H9 (cell line): ENCODE measurements at regions not wholly inside any gene's neighbourhood (a gene's known extent, or its start where the extent isn't known, plus 50 kb on each side); places are given as distances from the start of the nearest gene placed in this dataset.

Source experiments
- DNase-seq: peaks from one replicate; pipeline ENCODE4 v3.0.0-alpha.2; 2017
- H2AFZ ChIP-seq: one replicate; pipeline ENCODE4 v1.6.1; 2013; ENCODE audit warnings: mild to moderate bottlenecking, low read length, control low read depth, moderate library complexity
- H2AK5ac ChIP-seq: 2 replicates; pipeline ENCODE4 v1.6.1; 2013; ENCODE audit warnings: low read length, control low read depth, mixed read lengths; ENCODE audit not compliant: insufficient read length
- H2BK120ac ChIP-seq: one replicate; pipeline ENCODE4 v1.6.1; 2013; ENCODE audit warnings: low read depth, mild to moderate bottlenecking, low read length, control low read depth, inconsistent platforms; ENCODE audit not compliant: poor library complexity, severe bottlenecking
- H2BK12ac ChIP-seq: 2 replicates; pipeline ENCODE4 v1.6.1; 2013; ENCODE audit warnings: low read length, control low read depth, mixed read lengths, low read depth; ENCODE audit not compliant: insufficient read length
- H2BK15ac ChIP-seq: 2 replicates; pipeline ENCODE4 v1.6.1; 2013; ENCODE audit warnings: low read depth, low read length, control low read depth
- H2BK20ac ChIP-seq: one replicate; pipeline ENCODE4 v1.6.1; 2013; ENCODE audit warnings: low read depth, mild to moderate bottlenecking, low read length, control low read depth, inconsistent platforms; ENCODE audit not compliant: poor library complexity, severe bottlenecking
- H2BK5ac ChIP-seq: 2 replicates; pipeline ENCODE4 v1.6.1; 2013; ENCODE audit warnings: low read length, control low read depth, mixed read lengths; ENCODE audit not compliant: insufficient read length
- H3K14ac ChIP-seq: 2 replicates; pipeline ENCODE4 v1.6.1; 2013; ENCODE audit warnings: low read length, control low read depth; ENCODE audit not compliant: insufficient read depth
- H3K18ac ChIP-seq: 2 replicates; pipeline ENCODE4 v1.6.1; 2013; ENCODE audit warnings: low read depth, mild to moderate bottlenecking, mixed read lengths, low read length, control low read depth; ENCODE audit not compliant: insufficient read length
- H3K23ac ChIP-seq: 2 replicates; pipeline ENCODE4 v1.6.1; 2013; ENCODE audit warnings: low read length, control low read depth, mixed read lengths, low read depth; ENCODE audit not compliant: insufficient read length
- H3K23me2 ChIP-seq: 2 replicates; pipeline ENCODE4 v1.6.1; 2013; ENCODE audit warnings: low read depth, mild to moderate bottlenecking, mixed read lengths, low read length, control low read depth; ENCODE audit not compliant: insufficient read length, poor library complexity, severe bottlenecking
- H3K27ac ChIP-seq: 2 replicates; pipeline ENCODE4 v1.5.1; 2013; ENCODE audit warnings: low read length, control low read depth, mixed read lengths, low read depth; ENCODE audit not compliant: insufficient read length
- H3K27me3 ChIP-seq: 2 replicates; pipeline ENCODE4 v1.6.1; 2013; ENCODE audit warnings: low read length, control low read depth, inconsistent platforms; ENCODE audit not compliant: insufficient read depth
- H3K4ac ChIP-seq: 2 replicates; pipeline ENCODE4 v1.6.1; 2013; ENCODE audit warnings: low read depth, mild to moderate bottlenecking, control low read depth, inconsistent platforms, low read length, moderate library complexity
- H3K4me1 ChIP-seq: 2 replicates; pipeline ENCODE4 v1.6.1; 2013; ENCODE audit warnings: low read length, control low read depth, inconsistent platforms; ENCODE audit not compliant: insufficient read depth
- H3K4me2 ChIP-seq: 2 replicates; pipeline ENCODE4 v1.6.1; 2013; ENCODE audit warnings: low read length, control low read depth, mixed read lengths; ENCODE audit not compliant: insufficient read length, insufficient read depth
- H3K56ac ChIP-seq: 2 replicates; pipeline ENCODE4 v1.6.1; 2013; ENCODE audit warnings: low read depth, mild to moderate bottlenecking, mixed read lengths, low read length, control low read depth; ENCODE audit not compliant: insufficient read length
- H3K79me1 ChIP-seq: 2 replicates; pipeline ENCODE4 v1.6.1; 2013; ENCODE audit warnings: low read depth, mild to moderate bottlenecking, moderate library complexity, low read length, control low read depth, inconsistent platforms; ENCODE audit not compliant: insufficient read depth, poor library complexity, severe bottlenecking
- H3K79me2 ChIP-seq: 2 replicates; pipeline ENCODE4 v1.6.1; 2013; ENCODE audit warnings: low read length, control low read depth, inconsistent platforms; ENCODE audit not compliant: insufficient read depth
- H3K9ac ChIP-seq: 2 replicates; pipeline ENCODE4 v1.6.1; 2013; ENCODE audit warnings: low read length, control low read depth, mixed read lengths; ENCODE audit not compliant: insufficient read length; ENCODE audit errors: extremely low read depth
- H3K9me3 ChIP-seq: one replicate; pipeline ENCODE4 v1.6.1; 2013; ENCODE audit warnings: low read depth, low read length, inconsistent platforms; ENCODE audit not compliant: control insufficient read depth
- H3T11ph ChIP-seq: one replicate; pipeline ENCODE4 v1.6.1; 2013; ENCODE audit warnings: mild to moderate bottlenecking, low read length, control low read depth, inconsistent platforms
- H4K20me1 ChIP-seq: one replicate; pipeline ENCODE4 v1.6.1; 2013; ENCODE audit not compliant: control insufficient read depth, insufficient read length, insufficient read depth
- H4K5ac ChIP-seq: 2 replicates; pipeline ENCODE4 v1.6.1; 2013; ENCODE audit warnings: low read depth, mild to moderate bottlenecking, mixed read lengths, low read length, control low read depth; ENCODE audit not compliant: insufficient read length
- H4K8ac ChIP-seq: replicated peaks from 2 replicates; pipeline ENCODE4 v1.6.1; 2013; ENCODE audit warnings: low read length, control low read depth, mixed read lengths, low read depth; ENCODE audit not compliant: insufficient read length
- H4K91ac ChIP-seq: 2 replicates; pipeline ENCODE4 v1.6.1; 2013; ENCODE audit warnings: low read depth, mild to moderate bottlenecking, moderate library complexity, mixed read lengths, low read length, control low read depth; ENCODE audit not compliant: insufficient read length
- H3K27ac Mint-ChIP-seq, 3 experiments: 2 replicates in 2 of 3; 3 replicates in 1 of 3; pipeline ENCODE4 v1.8.0; 2020 to 2021; ENCODE audit warnings: mixed read lengths in 3 of 3, mild to moderate bottlenecking in 1 of 3, moderate library complexity in 1 of 3
- H3K27me3 Mint-ChIP-seq: 2 replicates; pipeline ENCODE4 v1.8.0; 2021; ENCODE audit warnings: low read depth, mild to moderate bottlenecking, moderate library complexity, mixed read lengths
- H3K36me3 Mint-ChIP-seq, 3 experiments: 2 replicates in 2 of 3; 3 replicates in 1 of 3; pipeline ENCODE4 v1.8.0; 2020 to 2021; ENCODE audit warnings: low read depth in 3 of 3, mixed read lengths in 3 of 3; ENCODE audit not compliant: insufficient read depth in 1 of 3
- H3K4me1 Mint-ChIP-seq, 2 experiments: 2 replicates each; pipeline ENCODE4 v1.8.0; 2020; ENCODE audit warnings: mixed read lengths in 2 of 2
- H3K4me3 Mint-ChIP-seq, 2 experiments: 2 replicates in 1 of 2; 3 replicates in 1 of 2; pipeline ENCODE4 v1.8.0; 2020 to 2021; ENCODE audit warnings: mild to moderate bottlenecking in 2 of 2, mixed read lengths in 2 of 2, moderate library complexity in 1 of 2
- H3K9me3 Mint-ChIP-seq, 2 experiments: 2 replicates in 1 of 2; 3 replicates in 1 of 2; pipeline ENCODE4 v1.8.0; 2020; ENCODE audit warnings: mild to moderate bottlenecking in 2 of 2, mixed read lengths in 2 of 2, moderate library complexity in 1 of 2
- whole genome bisulfite sequencing: extraction: QIAGEN DNeasy Blood & Tissue Kit; methylation state at CpG from one replicate; pipeline ENCODE4 v1.1.7; 2013; ENCODE audit warnings: missing lambda C conversion rate, low lambda C conversion rate, mixed read lengths; ENCODE audit not compliant: insufficient read length; ENCODE audit errors: extremely low coverage; 5-methylcytosine and 5-hydroxymethylcytosine counted together
- TF ChIP-seq, protein P1 (sequence below): fragments of 200-600 bp; sonication (generic); conservative IDR thresholded peaks from 3 replicates; pipeline ENCODE4 v1.8.0; 2021; ENCODE audit warnings: antibody characterized with exemption, mild to moderate bottlenecking

DNA sequence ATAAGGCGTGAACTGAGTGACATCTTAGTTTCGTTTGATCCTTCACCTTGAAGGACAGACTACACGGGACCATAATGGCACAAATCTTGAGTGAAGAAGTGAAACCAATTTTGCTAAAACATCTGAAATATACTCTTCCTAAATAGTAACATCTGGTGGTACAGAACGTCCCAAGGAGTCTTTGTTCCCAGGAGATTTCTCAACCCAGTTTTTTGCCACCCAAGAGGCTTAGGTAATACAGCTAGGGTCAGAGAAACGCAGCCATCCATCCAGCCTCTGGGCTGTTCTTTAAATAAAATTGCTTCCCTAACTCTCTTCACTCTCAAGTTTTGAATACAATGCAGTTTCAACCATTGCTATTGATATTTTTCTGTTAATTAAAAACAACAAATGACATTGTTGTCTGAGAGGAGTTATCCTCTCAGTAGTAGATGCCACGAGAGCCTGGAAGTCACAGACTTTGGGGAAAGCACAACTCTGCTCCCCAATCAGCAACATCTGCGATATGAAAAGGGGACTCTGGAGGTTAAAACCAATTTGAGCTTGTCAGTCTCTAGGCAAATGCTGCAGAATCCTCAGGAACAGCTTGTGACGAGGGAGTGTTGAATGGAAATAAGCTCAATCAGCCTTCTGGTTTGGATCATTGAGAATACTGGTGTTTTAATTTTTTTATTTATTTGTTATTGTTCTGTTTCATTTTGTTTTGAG is 394.3 kb upstream of the ADGRL2 start:
- Histone ChIP-seq H2BK120ac (no peak overlapping the region), H2BK15ac (no peak overlapping the region), H2AK5ac (no peak overlapping the region), H3K9me3 (no peaks in the 10 kb centered on the region), H3K27me3 (no peaks in the 10 kb centered on the region), H4K91ac (no peak overlapping the region), H4K8ac (no peak overlapping the region), H3K27ac (no peak overlapping the region), H2BK12ac (no peak overlapping the region), H3K9ac (no peak overlapping the region), H3K79me1 (no peaks in the 10 kb centered on the region), H3K18ac (no peak overlapping the region), H3K79me2 (no peaks in the 10 kb centered on the region), H3K56ac (no peak overlapping the region), H4K5ac (no peak overlapping the region), H3K14ac (no peak overlapping the region), H3K4me1 (peaks cover 7% of the 10 kb centered on the region), H3K4ac (no peak overlapping the region), H2AFZ (no peak overlapping the region), H2BK5ac (no peak overlapping the region), H3T11ph (no peak overlapping the region), H2BK20ac (no peak overlapping the region), H3K23me2 (no peaks in the 10 kb centered on the region), H3K4me2 (no peak overlapping the region), H3K23ac (no peak overlapping the region), H4K20me1 (no peaks in the 10 kb centered on the region)
- peak overlapping the region in 2 of 3 experiments; percentile 29 to 79; a peak in 5 of 7 replicates for H3K27ac Mint-ChIP-seq
- TF ChIP-seq, protein P1, sequence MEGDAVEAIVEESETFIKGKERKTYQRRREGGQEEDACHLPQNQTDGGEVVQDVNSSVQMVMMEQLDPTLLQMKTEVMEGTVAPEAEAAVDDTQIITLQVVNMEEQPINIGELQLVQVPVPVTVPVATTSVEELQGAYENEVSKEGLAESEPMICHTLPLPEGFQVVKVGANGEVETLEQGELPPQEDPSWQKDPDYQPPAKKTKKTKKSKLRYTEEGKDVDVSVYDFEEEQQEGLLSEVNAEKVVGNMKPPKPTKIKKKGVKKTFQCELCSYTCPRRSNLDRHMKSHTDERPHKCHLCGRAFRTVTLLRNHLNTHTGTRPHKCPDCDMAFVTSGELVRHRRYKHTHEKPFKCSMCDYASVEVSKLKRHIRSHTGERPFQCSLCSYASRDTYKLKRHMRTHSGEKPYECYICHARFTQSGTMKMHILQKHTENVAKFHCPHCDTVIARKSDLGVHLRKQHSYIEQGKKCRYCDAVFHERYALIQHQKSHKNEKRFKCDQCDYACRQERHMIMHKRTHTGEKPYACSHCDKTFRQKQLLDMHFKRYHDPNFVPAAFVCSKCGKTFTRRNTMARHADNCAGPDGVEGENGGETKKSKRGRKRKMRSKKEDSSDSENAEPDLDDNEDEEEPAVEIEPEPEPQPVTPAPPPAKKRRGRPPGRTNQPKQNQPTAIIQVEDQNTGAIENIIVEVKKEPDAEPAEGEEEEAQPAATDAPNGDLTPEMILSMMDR = no peak
- no peak for DNase-seq
- no peak overlapping the region for H3K4me3 Mint-ChIP-seq
- peaks cover 42 to 43% of the 10 kb centered on the region in 2 experiments for H3K4me1 Mint-ChIP-seq
- no peaks in the 10 kb centered on the region for H3K9me3 Mint-ChIP-seq
- no CpG with 5 or more reads among the region's 8 CpGs for WGBS
- H3K36me3 Mint-ChIP-seq = no peaks in the 10 kb centered on the region
- no peaks in the 10 kb centered on the region for H3K27me3 Mint-ChIP-seq
